Neural progenitor cell (in vitro differentiated cells): ENCODE measurements at regions not wholly inside any gene's neighbourhood (a gene's known extent, or its start where the extent isn't known, plus 50 kb on each side); places are given as distances from the start of the nearest gene placed in this dataset.

Experiments used
- DNase-seq: peaks from one replicate; pipeline ENCODE4 v3.0.0-alpha.2; 2016; ENCODE audit warnings: low spot score
- H2AFZ ChIP-seq: fragments of 200-600 bp; sonication (generic); replicated peaks from 2 replicates; pipeline ENCODE4 v1.6.1; 2016; ENCODE audit warnings: antibody characterized with exemption
- H3F3A ChIP-seq: fragments of 200-600 bp; sonication (generic); 2 replicates; pipeline ENCODE4 v1.6.1; 2016; ENCODE audit warnings: antibody characterized with exemption, low read depth
- H3K27ac ChIP-seq: fragments of 200-600 bp; sonication (generic); 2 replicates; pipeline ENCODE4 v1.5.1; 2016; ENCODE audit warnings: mild to moderate bottlenecking
- H3K27me3 ChIP-seq: fragments of 200-600 bp; sonication (generic); 2 replicates; pipeline ENCODE4 v1.6.1; 2016; ENCODE audit warnings: mild to moderate bottlenecking, moderate library complexity
- H3K36me3 ChIP-seq: fragments of 200-600 bp; sonication (generic); 2 replicates; pipeline ENCODE4 v1.5.1; 2016
- H3K4me1 ChIP-seq: fragments of 200-600 bp; sonication (generic); 2 replicates; pipeline ENCODE4 v1.6.1; 2016; ENCODE audit warnings: mixed run types
- H3K4me2 ChIP-seq: fragments of 200-600 bp; sonication (generic); 2 replicates; pipeline ENCODE4 v1.6.1; 2016
- H3K4me3 ChIP-seq: fragments of 200-600 bp; sonication (generic); 2 replicates; pipeline ENCODE4 v1.5.1; 2016
- H3K79me2 ChIP-seq: fragments of 200-600 bp; sonication (generic); 2 replicates; pipeline ENCODE4 v1.6.1; 2016; ENCODE audit warnings: low read depth
- H3K9ac ChIP-seq: fragments of 200-600 bp; sonication (generic); 2 replicates; pipeline ENCODE4 v1.6.1; 2016
- H3K9me3 ChIP-seq: fragments of 200-600 bp; sonication (generic); 2 replicates; pipeline ENCODE4 v1.5.1; 2016; ENCODE audit warnings: low read depth
- H4K20me1 ChIP-seq: fragments of 200-600 bp; sonication (generic); 2 replicates; pipeline ENCODE4 v1.6.1; 2016; ENCODE audit warnings: low read depth
- H3K27ac Mint-ChIP-seq: 3 replicates; pipeline ENCODE4 v1.8.0; 2021; ENCODE audit warnings: mixed read lengths
- H3K27me3 Mint-ChIP-seq: 2 replicates; pipeline ENCODE4 v1.8.0; 2022; ENCODE audit warnings: low read depth, mild to moderate bottlenecking, inconsistent platforms, moderate library complexity, mixed read lengths; ENCODE audit not compliant: insufficient read depth
- H3K36me3 Mint-ChIP-seq: 3 replicates; pipeline ENCODE4 v1.8.0; 2021; ENCODE audit warnings: mixed read lengths
- H3K4me1 Mint-ChIP-seq: 3 replicates; pipeline ENCODE4 v1.8.0; 2021; ENCODE audit warnings: mixed read lengths
- H3K4me3 Mint-ChIP-seq: 3 replicates; pipeline ENCODE4 v1.8.0; 2021; ENCODE audit warnings: mild to moderate bottlenecking, moderate library complexity, mixed read lengths
- H3K9me3 Mint-ChIP-seq: 3 replicates; pipeline ENCODE4 v1.8.0; 2020; ENCODE audit warnings: mixed read lengths
- EZH2 ChIP-seq: fragments of 200-600 bp; sonication (generic); IDR thresholded peaks from 2 replicates; pipeline ENCODE4 v1.6.1; 2017; ENCODE audit warnings: antibody characterized with exemption, mild to moderate bottlenecking, moderate library complexity
- EZH2phosphoT487 ChIP-seq: fragments of 200-600 bp; sonication (generic); IDR thresholded peaks from 2 replicates; pipeline ENCODE4 v1.6.1; 2017; ENCODE audit warnings: antibody characterized with exemption
- TF ChIP-seq, protein P1 (sequence below): fragments of 200-600 bp; sonication (generic); IDR thresholded peaks from 2 replicates; pipeline ENCODE4 v1.5.1; 2017; ENCODE audit warnings: antibody characterized with exemption, mild to moderate bottlenecking

DNA sequence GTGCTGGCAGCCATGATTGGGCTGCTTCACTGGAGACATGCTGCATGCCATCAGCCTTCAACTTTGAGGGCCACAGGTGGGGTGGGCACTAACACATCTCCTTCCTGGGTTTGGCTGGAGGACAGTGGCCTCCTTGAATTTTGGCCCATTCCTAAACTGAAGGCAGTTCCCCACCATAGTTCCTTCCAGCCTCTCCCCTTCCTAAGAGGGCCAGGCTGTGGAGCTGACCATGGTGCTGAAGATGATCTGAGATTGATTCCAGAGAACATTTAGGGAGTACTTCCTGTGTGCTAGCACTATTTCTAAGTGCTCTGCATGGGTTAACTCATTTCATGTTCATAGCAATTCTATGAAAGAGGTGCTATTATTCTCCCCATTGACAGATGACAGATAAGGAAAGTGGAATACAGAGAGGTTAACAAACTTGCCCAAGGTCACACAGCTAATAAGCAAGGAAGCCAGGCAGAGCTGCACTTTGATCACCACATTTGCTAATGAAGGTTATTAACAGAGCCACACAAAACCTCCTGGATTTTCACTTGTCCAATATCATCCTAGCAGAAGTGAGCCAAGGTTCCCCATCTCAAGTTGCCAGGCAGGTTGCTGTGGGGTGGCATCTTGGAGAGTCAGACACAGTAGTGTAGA is 175.3 kb downstream of the ZIC5 start:
- Histone ChIP-seq H2AFZ (no peak overlapping the region), H3K79me2 (no peaks in the 10 kb centered on the region), H3K9me3 (no peaks in the 10 kb centered on the region), H4K20me1 (no peaks in the 10 kb centered on the region), H3K9ac (no peak overlapping the region), H3K27me3 (no peaks in the 10 kb centered on the region), H3K4me1 (peaks cover 58% of the 10 kb centered on the region), H3K4me2 (no peak overlapping the region), H3K4me3 (no peak overlapping the region), H3K36me3 (no peaks in the 10 kb centered on the region), H3F3A (peaks cover 64% of the 10 kb centered on the region), H3K27ac (no peak overlapping the region)
- Mint-ChIP-seq H3K27me3 (peaks cover 6% of the 10 kb centered on the region), H3K27ac (no peak overlapping the region), H3K4me3 (no peak overlapping the region), H3K4me1 (peaks cover 57% of the 10 kb centered on the region), H3K36me3 (peaks cover 7% of the 10 kb centered on the region), H3K9me3 (no peaks in the 10 kb centered on the region)
- TF ChIP-seq EZH2phosphoT487, result no peak
- TF ChIP-seq, protein P1, sequence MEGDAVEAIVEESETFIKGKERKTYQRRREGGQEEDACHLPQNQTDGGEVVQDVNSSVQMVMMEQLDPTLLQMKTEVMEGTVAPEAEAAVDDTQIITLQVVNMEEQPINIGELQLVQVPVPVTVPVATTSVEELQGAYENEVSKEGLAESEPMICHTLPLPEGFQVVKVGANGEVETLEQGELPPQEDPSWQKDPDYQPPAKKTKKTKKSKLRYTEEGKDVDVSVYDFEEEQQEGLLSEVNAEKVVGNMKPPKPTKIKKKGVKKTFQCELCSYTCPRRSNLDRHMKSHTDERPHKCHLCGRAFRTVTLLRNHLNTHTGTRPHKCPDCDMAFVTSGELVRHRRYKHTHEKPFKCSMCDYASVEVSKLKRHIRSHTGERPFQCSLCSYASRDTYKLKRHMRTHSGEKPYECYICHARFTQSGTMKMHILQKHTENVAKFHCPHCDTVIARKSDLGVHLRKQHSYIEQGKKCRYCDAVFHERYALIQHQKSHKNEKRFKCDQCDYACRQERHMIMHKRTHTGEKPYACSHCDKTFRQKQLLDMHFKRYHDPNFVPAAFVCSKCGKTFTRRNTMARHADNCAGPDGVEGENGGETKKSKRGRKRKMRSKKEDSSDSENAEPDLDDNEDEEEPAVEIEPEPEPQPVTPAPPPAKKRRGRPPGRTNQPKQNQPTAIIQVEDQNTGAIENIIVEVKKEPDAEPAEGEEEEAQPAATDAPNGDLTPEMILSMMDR, result no peak
- no peak for TF ChIP-seq EZH2
- peak; percentile 89 for DNase-seq

DNA sequence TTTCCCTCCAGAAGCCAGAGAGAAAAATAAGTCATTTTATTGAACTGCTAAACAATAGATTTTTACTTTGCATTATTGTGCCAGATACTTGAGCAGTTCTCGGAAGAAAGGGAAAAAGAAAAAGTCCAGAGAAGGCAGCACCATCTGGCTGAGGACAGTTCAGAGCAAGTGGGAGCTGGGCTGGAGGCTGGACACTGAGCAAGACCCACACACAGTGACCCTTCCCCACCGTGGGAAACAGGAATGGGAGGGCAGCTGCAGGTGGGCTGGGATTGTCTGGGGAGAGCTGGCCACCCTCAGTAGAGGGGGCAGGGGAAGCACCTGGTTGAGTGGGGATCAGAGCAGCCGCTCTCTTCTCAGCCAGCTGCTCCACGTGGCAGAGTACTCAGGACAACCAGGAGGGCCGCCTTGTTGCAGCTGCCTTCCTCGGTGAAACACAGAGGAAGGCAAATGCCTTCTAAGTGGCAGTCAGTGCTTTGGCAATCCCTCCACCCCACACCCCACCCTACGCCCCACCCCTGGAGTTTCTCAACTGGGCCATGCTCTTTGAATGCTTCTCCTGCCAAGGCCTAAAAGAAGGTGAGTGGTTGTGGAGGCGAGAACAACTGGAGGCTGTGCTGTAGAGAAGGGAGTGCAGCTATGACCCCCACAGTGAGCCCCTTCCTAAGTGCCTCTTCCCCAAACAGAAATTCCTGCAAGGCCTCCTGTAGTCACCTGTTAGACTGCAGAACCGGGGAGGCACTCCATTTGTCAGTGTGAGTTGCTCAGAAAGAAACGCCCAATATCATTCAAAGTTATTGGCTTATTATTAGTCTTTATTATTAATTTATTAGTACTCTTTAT is 179.3 kb downstream of the ZIC5 start:
- Histone ChIP-seq H2AFZ (no peak overlapping the region), H3K9me3 (no peaks in the 10 kb centered on the region), H3K4me2 (peak overlapping the region; percentile 40), H3K4me1 (peaks cover 41% of the 10 kb centered on the region), H3K27me3 (no peaks in the 10 kb centered on the region), H3K27ac (no peak overlapping the region), H3K9ac (no peak overlapping the region), H3K79me2 (no peaks in the 10 kb centered on the region), H3F3A (peaks cover 51% of the 10 kb centered on the region), H3K36me3 (no peaks in the 10 kb centered on the region), H3K4me3 (no peak overlapping the region), H4K20me1 (no peaks in the 10 kb centered on the region)
- peaks cover 6% of the 10 kb centered on the region for H3K27me3 Mint-ChIP-seq
- H3K27ac Mint-ChIP-seq, result peak overlapping the region; percentile 3
- H3K36me3 Mint-ChIP-seq, result peaks cover 14% of the 10 kb centered on the region
- H3K4me3 Mint-ChIP-seq, result no peak overlapping the region
- peak; percentile 37 for DNase-seq
- peaks cover 18% of the 10 kb centered on the region for H3K9me3 Mint-ChIP-seq
- peaks cover 38% of the 10 kb centered on the region for H3K4me1 Mint-ChIP-seq
- no peak for TF ChIP-seq EZH2
- TF ChIP-seq EZH2phosphoT487, result no peak
- TF ChIP-seq, protein P1, result no peak

DNA sequence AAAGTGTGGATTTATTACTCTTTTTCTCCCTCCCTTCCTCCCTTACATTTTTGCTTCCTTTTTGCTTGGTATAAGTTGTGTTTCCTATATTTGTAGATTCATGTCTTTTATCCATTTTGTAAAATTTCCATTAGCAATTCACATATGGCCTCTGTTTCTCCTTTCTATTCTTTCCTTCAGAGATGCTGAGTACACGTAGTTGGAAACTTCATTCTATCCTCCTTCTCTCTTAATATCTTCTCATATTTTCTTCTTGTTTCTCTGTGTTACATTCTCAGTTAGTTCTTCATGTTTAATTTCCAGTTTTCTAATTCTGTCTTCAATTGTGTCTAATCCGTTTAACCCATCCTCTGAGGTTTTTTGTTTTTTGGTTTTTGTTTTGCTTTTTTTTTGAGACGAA is 188.9 kb downstream of the ZIC5 start:
- Histone ChIP-seq H3K9me3 (no peaks in the 10 kb centered on the region), H3K79me2 (no peaks in the 10 kb centered on the region)

More for the DNA sequence above, 188.9 kb downstream of the ZIC5 start:
- Histone ChIP-seq H3K4me3 (no peak overlapping the region), H3K27me3 (no peaks in the 10 kb centered on the region), H3K9ac (no peak overlapping the region), H3K4me1 (peaks cover 9% of the 10 kb centered on the region), H2AFZ (no peak overlapping the region), H3F3A (no peaks in the 10 kb centered on the region), H4K20me1 (no peaks in the 10 kb centered on the region), H3K27ac (no peak overlapping the region), H3K36me3 (no peaks in the 10 kb centered on the region), H3K4me2 (no peak overlapping the region)
- H3K27ac Mint-ChIP-seq, result no peak overlapping the region
- H3K36me3 Mint-ChIP-seq, result peaks cover 50% of the 10 kb centered on the region
- peaks cover 6% of the 10 kb centered on the region for H3K4me1 Mint-ChIP-seq
- TF ChIP-seq EZH2 (no peak), EZH2phosphoT487 (no peak)
- TF ChIP-seq, protein P1, result no peak
- no peak overlapping the region for H3K4me3 Mint-ChIP-seq
- peaks cover 2% of the 10 kb centered on the region for H3K27me3 Mint-ChIP-seq
- DNase-seq, result no peak
- H3K9me3 Mint-ChIP-seq, result peaks cover 56% of the 10 kb centered on the region
